ENCODE measurements at regions not wholly inside any gene's neighbourhood (a gene's known extent, or its start where the extent isn't known, plus 50 kb on each side); places are given as distances from the start of the nearest gene placed in this dataset.
"Not testable (repeated sequence)": the region's sequence is repeated elsewhere in the genome, so short reads cannot be mapped to it uniquely, and the experiment has no call there.

DNA sequence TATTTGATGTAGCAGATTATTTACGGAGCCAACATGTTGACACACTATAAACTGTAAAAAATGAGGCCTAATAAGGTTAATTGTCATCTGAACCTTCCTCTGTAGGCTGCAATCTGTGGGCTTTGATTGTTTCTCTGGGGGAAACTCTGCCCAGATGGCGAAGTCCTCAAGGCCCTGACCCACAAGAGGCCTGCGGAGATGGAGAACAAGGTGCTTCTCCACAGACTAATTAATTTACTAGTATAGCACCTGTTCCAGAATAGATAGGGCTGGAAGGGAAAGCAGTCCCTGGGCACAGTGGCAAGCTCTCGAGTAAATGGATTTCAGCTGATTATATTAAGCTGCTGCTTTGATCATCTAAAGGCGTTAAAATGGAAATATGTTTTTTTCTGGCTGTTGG lies 338.8 kb upstream of the DNAJC19 start:
- Histone ChIP-seq H3K9ac (ENCODE audit: low read length in 5 of 5) (no peak overlapping the region), H3K4me3 (ENCODE audit: low read depth in 1 of 5, low read length in 5 of 5) (no peak overlapping the region), H3K27ac (ENCODE audit: low read depth, low read length) (no peak overlapping the region), H3K36me3 (ENCODE audit: control insufficient read depth in 5 of 5, insufficient read depth in 5 of 5, low read length in 5 of 5) (no peaks in the 10 kb centered on the region), H3K27me3 (ENCODE audit: control insufficient read depth in 5 of 5, insufficient read depth in 4 of 5, low read length in 5 of 5) (no peaks in the 10 kb centered on the region), H3K4me1 (ENCODE audit: control insufficient read depth in 5 of 5, insufficient read depth in 5 of 5, low read length in 5 of 5) (no peaks in the 10 kb centered on the region), H3K9me3 (ENCODE audit: control insufficient read depth in 5 of 5, low read length in 5 of 5) (no peaks in the 10 kb centered on the region)

DNA sequence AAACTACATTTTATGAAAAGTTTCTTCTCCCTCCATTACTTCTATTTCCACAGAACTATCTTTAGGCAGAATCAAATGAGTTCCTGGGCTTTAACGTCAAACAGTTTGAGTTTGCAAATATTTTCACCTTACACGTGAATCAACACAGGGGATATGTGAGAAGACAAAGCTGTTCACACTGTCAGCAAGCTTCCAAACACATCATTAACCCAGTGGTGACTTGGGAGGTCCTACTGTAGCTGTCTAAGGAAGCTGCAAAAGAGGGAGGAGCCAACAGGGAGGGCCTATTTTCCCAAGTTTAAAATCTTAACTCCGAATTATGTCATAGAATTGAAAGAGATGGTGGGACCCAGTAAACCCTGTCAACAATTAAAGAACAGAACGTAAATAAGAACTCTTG lies 337.8 kb upstream of the DNAJC19 start:
- Histone ChIP-seq H3K4me3 (ENCODE audit: low read depth in 1 of 5, low read length in 5 of 5) (no peak overlapping the region), H3K27me3 (ENCODE audit: control insufficient read depth in 5 of 5, insufficient read depth in 4 of 5, low read length in 5 of 5) (no peaks in the 10 kb centered on the region), H3K27ac (ENCODE audit: low read depth, low read length) (no peak overlapping the region), H3K9me3 (ENCODE audit: control insufficient read depth in 5 of 5, low read length in 5 of 5) (no peaks in the 10 kb centered on the region), H3K36me3 (ENCODE audit: control insufficient read depth in 5 of 5, insufficient read depth in 5 of 5, low read length in 5 of 5) (no peaks in the 10 kb centered on the region), H3K4me1 (ENCODE audit: control insufficient read depth in 5 of 5, insufficient read depth in 5 of 5, low read length in 5 of 5) (no peaks in the 10 kb centered on the region), H3K9ac (ENCODE audit: low read length in 5 of 5) (no peak overlapping the region)

DNA sequence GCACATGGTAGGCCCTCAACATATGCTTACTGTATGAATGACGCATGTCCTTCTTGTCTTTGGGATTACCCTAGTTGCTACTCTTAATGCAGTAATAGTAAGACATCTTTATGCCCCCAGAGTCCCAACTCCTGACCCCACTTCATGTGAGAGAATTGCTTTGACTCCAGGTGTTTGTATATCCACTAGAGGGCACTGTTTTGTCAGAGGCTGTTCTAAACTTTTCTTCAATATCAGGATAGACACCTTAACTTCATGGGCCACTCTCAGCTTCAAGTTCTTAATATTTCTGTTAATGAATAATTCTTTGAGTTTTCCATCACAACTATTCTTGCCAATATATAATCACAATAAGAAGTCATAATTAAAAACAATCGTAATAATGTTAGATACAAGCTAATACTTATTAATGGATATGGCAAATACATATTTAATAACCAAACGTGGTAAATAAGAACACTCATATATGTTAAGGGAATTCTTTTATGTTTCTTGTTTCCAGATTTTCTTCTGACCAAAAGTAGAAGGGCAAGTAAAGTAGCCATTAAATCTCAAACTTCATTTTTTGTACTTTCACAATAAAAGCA lies 337.2 kb upstream of the DNAJC19 start:
- Histone ChIP-seq H3K4me3 (ENCODE audit: low read depth in 1 of 5, low read length in 5 of 5) (no peak overlapping the region), H3K27ac (ENCODE audit: low read depth, low read length) (no peak overlapping the region)

DNA sequence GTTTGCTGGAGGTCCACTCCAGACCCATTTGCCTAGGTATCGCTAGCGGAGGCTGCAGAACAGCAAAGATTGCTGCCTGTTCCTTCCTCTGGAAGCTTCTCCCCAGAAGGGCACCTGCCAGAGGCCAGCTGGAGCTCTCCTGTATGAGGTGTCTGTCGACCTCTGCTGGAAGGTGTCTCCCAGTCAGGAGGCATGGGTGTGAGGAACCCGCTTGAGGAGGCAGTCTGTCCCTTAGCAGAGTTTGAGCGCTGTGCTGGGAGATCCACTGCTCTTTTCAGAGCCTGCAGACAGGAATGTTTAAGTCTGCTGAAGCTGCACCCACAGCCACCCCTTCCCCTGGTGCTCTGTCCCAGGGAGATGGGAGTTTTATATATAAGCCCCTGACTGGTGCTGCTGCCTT lies 335.0 kb upstream of the DNAJC19 start:
- not testable (repeated sequence) for H3K27me3 ChIP-seq (ENCODE audit: control insufficient read depth in 5 of 5, insufficient read depth in 4 of 5, low read length in 5 of 5); H3K4me3 ChIP-seq (ENCODE audit: low read depth in 1 of 5, low read length in 5 of 5); H3K9me3 ChIP-seq (ENCODE audit: control insufficient read depth in 5 of 5, low read length in 5 of 5); H3K36me3 ChIP-seq (ENCODE audit: control insufficient read depth in 5 of 5, insufficient read depth in 5 of 5, low read length in 5 of 5); H3K9ac ChIP-seq (ENCODE audit: low read length in 5 of 5); H3K4me1 ChIP-seq (ENCODE audit: control insufficient read depth in 5 of 5, insufficient read depth in 5 of 5, low read length in 5 of 5); H3K27ac ChIP-seq (ENCODE audit: low read depth, low read length)

More for the DNA sequence above, 337.2 kb upstream of the DNAJC19 start:
- no peaks in the 10 kb centered on the region for H3K36me3 ChIP-seq (ENCODE audit: control insufficient read depth in 5 of 5, insufficient read depth in 5 of 5, low read length in 5 of 5)
- no peaks in the 10 kb centered on the region for H3K27me3 ChIP-seq (ENCODE audit: control insufficient read depth in 5 of 5, insufficient read depth in 4 of 5, low read length in 5 of 5)
- no peaks in the 10 kb centered on the region for H3K9me3 ChIP-seq (ENCODE audit: control insufficient read depth in 5 of 5, low read length in 5 of 5)
- no peaks in the 10 kb centered on the region for H3K4me1 ChIP-seq (ENCODE audit: control insufficient read depth in 5 of 5, insufficient read depth in 5 of 5, low read length in 5 of 5)
- H3K9ac ChIP-seq (ENCODE audit: low read length in 5 of 5): no peak overlapping the region

DNA sequence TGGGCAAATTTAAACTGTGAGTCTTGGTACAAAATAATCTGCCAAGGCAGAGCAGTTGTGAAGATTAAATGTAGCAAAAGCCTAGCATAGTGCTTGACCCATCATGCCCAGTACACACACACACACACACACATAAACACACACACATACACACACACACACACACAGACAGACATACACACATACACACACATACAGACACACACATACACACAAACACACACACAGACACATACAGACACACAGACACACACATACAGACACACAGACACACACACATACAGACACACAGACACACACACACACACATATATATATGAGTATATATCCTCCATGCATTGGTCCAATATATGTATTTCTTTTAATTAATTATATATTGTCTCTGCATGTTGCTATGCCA lies 328.8 kb upstream of the DNAJC19 start:
- H3K27me3 ChIP-seq (ENCODE audit: control insufficient read depth in 5 of 5, insufficient read depth in 4 of 5, low read length in 5 of 5): no peaks in the 10 kb centered on the region
- H3K4me1 ChIP-seq (ENCODE audit: control insufficient read depth in 5 of 5, insufficient read depth in 5 of 5, low read length in 5 of 5): no peaks in the 10 kb centered on the region
- no peak overlapping the region for H3K27ac ChIP-seq (ENCODE audit: low read depth, low read length)
- H3K36me3 ChIP-seq (ENCODE audit: control insufficient read depth in 5 of 5, insufficient read depth in 5 of 5, low read length in 5 of 5): no peaks in the 10 kb centered on the region
- H3K4me3 ChIP-seq (ENCODE audit: low read depth in 1 of 5, low read length in 5 of 5): no peak overlapping the region
- H3K9me3 ChIP-seq (ENCODE audit: control insufficient read depth in 5 of 5, low read length in 5 of 5): peaks cover 0 to 2% (median 0%) of the 10 kb centered on the region in 5 donors
- no peak overlapping the region for H3K9ac ChIP-seq (ENCODE audit: low read length in 5 of 5)

DNA sequence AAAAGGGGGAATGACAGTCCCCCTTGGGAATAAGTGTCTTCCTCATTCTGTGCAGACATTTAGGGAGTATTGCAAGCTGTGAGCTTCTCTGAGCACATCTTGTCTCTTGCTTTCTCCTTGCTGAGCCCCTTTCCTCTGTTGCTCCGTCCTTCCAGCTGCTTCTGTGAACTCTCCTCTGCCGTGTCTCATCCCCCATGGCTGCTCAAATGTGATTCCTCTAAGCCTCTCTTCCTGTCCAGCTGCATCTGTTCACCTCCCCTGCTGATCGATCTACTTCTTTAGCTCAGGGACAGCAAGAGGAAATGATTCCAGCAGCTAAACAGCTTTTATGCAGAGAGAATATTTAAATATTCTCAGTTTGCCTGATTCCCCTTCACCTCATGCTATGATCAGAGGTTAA lies 328.0 kb upstream of the DNAJC19 start:
- Histone ChIP-seq H3K4me1 (ENCODE audit: control insufficient read depth in 5 of 5, insufficient read depth in 5 of 5, low read length in 5 of 5) (no peaks in the 10 kb centered on the region), H3K9me3 (ENCODE audit: control insufficient read depth in 5 of 5, low read length in 5 of 5) (peaks cover 0 to 2% (median 0%) of the 10 kb centered on the region in 5 donors), H3K4me3 (ENCODE audit: low read depth in 1 of 5, low read length in 5 of 5) (no peak overlapping the region), H3K27me3 (ENCODE audit: control insufficient read depth in 5 of 5, insufficient read depth in 4 of 5, low read length in 5 of 5) (no peaks in the 10 kb centered on the region), H3K9ac (ENCODE audit: low read length in 5 of 5) (no peak overlapping the region), H3K27ac (ENCODE audit: low read depth, low read length) (no peak overlapping the region), H3K36me3 (ENCODE audit: control insufficient read depth in 5 of 5, insufficient read depth in 5 of 5, low read length in 5 of 5) (no peaks in the 10 kb centered on the region)

DNA sequence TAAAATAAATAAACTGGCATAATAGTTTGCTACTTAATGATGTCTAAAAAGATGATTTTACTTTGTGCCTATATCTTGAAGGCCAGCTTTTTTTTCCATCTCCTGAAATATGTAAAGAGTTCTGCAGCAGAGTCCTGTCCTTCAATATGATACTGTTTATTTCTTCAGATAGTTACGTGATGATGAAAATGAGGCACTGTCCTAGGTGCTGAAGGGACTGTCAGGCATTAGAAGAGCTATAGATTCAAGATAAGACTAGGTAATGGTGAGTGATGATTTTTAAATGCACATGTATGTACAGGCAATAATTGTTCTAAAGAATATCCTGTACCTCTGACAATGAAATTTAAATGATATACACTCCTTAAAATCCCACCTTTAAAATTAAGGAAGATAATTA lies 326.9 kb upstream of the DNAJC19 start:
- no peak overlapping the region for H3K9ac ChIP-seq (ENCODE audit: low read length in 5 of 5)
- H3K9me3 ChIP-seq (ENCODE audit: control insufficient read depth in 5 of 5, low read length in 5 of 5): peaks cover 0 to 2% (median 0%) of the 10 kb centered on the region in 5 donors
- H3K4me1 ChIP-seq (ENCODE audit: control insufficient read depth in 5 of 5, insufficient read depth in 5 of 5, low read length in 5 of 5): no peaks in the 10 kb centered on the region
- H3K27ac ChIP-seq (ENCODE audit: low read depth, low read length): no peak overlapping the region
- no peaks in the 10 kb centered on the region for H3K27me3 ChIP-seq (ENCODE audit: control insufficient read depth in 5 of 5, insufficient read depth in 4 of 5, low read length in 5 of 5)
- no peaks in the 10 kb centered on the region for H3K36me3 ChIP-seq (ENCODE audit: control insufficient read depth in 5 of 5, insufficient read depth in 5 of 5, low read length in 5 of 5)
- H3K4me3 ChIP-seq (ENCODE audit: low read depth in 1 of 5, low read length in 5 of 5): no peak overlapping the region

DNA sequence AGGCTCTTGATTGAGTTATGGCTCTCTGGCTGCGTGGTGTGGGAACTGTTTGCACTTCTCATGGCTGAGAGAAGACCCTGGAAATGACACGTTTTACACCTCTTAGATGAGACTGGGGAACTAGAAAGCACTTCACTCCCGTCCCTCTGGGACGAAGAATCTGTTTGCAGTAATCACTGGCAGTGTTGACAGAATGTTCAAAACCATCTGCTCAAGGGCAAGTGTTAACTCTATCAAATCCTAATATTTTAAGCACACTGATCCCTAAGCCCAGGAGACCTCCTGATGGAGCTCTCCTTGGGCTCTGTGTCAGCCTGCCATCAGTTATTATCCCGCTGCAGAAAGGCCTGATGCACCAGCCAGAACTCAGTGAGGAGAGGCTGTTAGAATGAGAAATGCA lies 323.8 kb upstream of the DNAJC19 start:
- Histone ChIP-seq H3K4me1 (ENCODE audit: control insufficient read depth in 5 of 5, insufficient read depth in 5 of 5, low read length in 5 of 5) (no peaks in the 10 kb centered on the region), H3K27me3 (ENCODE audit: control insufficient read depth in 5 of 5, insufficient read depth in 4 of 5, low read length in 5 of 5) (no peaks in the 10 kb centered on the region), H3K9me3 (ENCODE audit: control insufficient read depth in 5 of 5, low read length in 5 of 5) (peaks cover 0 to 2% (median 0%) of the 10 kb centered on the region in 5 donors), H3K36me3 (ENCODE audit: control insufficient read depth in 5 of 5, insufficient read depth in 5 of 5, low read length in 5 of 5) (no peaks in the 10 kb centered on the region), H3K4me3 (ENCODE audit: low read depth in 1 of 5, low read length in 5 of 5) (no peak overlapping the region), H3K27ac (ENCODE audit: low read depth, low read length) (no peak overlapping the region), H3K9ac (ENCODE audit: low read length in 5 of 5) (no peak overlapping the region)

DNA sequence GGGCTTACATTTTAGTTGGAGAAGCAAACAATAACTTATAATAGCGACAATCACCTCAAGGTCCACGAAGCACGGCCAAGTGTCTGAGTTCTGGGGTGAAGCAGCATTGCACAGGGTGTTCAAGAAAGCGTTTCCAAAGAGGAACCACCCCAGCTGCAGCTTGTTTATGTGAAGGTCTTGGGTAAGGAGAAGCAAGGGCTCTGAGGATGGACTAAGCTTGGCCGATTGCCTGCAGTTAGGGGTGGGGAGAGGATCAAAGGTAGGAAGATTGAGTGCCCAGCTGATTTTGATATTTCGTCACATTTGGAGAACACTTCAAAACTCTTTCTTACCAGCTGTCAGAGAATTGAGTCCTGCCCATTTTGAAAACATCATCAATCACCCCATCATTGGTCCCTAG lies 321.6 kb upstream of the DNAJC19 start:
- Histone ChIP-seq H3K4me3 (ENCODE audit: low read depth in 1 of 5, low read length in 5 of 5) (no peak overlapping the region), H3K27me3 (ENCODE audit: control insufficient read depth in 5 of 5, insufficient read depth in 4 of 5, low read length in 5 of 5) (no peaks in the 10 kb centered on the region), H3K4me1 (ENCODE audit: control insufficient read depth in 5 of 5, insufficient read depth in 5 of 5, low read length in 5 of 5) (no peaks in the 10 kb centered on the region), H3K27ac (ENCODE audit: low read depth, low read length) (no peak overlapping the region), H3K36me3 (ENCODE audit: control insufficient read depth in 5 of 5, insufficient read depth in 5 of 5, low read length in 5 of 5) (no peaks in the 10 kb centered on the region), H3K9ac (ENCODE audit: low read length in 5 of 5) (no peak overlapping the region), H3K9me3 (ENCODE audit: control insufficient read depth in 5 of 5, low read length in 5 of 5) (no peaks in the 10 kb centered on the region)

DNA sequence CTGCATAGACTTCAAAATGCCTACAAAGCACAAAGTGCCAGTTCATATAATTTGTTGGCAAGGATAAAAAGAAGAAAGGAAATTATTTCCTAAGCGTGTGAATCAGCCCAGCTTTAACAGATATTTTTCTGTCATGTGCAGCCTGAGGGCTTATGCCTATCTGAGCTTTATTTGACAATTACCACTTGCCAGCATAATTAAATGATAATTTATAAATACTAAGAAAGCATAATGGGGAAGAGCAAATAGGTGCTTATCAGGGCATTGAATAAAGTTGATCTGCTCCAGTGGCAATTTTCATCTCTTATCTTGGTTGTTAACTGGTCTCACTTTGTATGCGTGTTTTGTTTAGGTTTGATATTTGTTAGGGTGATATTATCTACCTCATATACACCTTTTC lies 313.4 kb upstream of the DNAJC19 start:
- H3K9ac ChIP-seq (ENCODE audit: low read length in 5 of 5): no peak overlapping the region
- no peaks in the 10 kb centered on the region for H3K36me3 ChIP-seq (ENCODE audit: control insufficient read depth in 5 of 5, insufficient read depth in 5 of 5, low read length in 5 of 5)
- H3K4me3 ChIP-seq (ENCODE audit: low read depth in 1 of 5, low read length in 5 of 5): no peak overlapping the region
- no peaks in the 10 kb centered on the region for H3K9me3 ChIP-seq (ENCODE audit: control insufficient read depth in 5 of 5, low read length in 5 of 5)
- H3K27ac ChIP-seq (ENCODE audit: low read depth, low read length): no peak overlapping the region
- H3K27me3 ChIP-seq (ENCODE audit: control insufficient read depth in 5 of 5, insufficient read depth in 4 of 5, low read length in 5 of 5): no peaks in the 10 kb centered on the region
- no peaks in the 10 kb centered on the region for H3K4me1 ChIP-seq (ENCODE audit: control insufficient read depth in 5 of 5, insufficient read depth in 5 of 5, low read length in 5 of 5)

DNA sequence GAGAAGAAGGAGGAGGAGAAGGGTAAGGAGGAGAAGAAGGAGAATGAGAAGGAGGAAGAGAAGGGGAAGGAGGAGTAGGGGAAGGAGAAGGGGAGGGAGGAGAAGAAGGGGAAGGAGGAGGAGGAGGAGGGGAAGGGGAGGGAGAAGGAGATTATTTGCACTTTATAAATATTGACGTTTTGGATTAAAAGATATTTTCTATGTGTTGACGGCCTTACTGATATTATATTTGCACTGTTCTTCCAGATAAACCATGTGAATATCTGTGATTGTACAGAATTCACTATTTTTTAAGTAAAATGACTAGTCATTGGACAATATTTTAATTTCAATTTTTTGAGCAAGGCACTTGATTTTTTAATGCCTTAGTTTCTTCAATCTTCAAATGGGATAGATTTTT lies 310.5 kb upstream of the DNAJC19 start:
- no peaks in the 10 kb centered on the region for H3K9me3 ChIP-seq (ENCODE audit: control insufficient read depth in 5 of 5, low read length in 5 of 5)
- H3K4me3 ChIP-seq (ENCODE audit: low read depth in 1 of 5, low read length in 5 of 5): no peak overlapping the region

More for the DNA sequence above, 310.5 kb upstream of the DNAJC19 start:
- Histone ChIP-seq H3K27ac (ENCODE audit: low read depth, low read length) (no peak overlapping the region), H3K36me3 (ENCODE audit: control insufficient read depth in 5 of 5, insufficient read depth in 5 of 5, low read length in 5 of 5) (no peaks in the 10 kb centered on the region), H3K9ac (ENCODE audit: low read length in 5 of 5) (no peak overlapping the region), H3K27me3 (ENCODE audit: control insufficient read depth in 5 of 5, insufficient read depth in 4 of 5, low read length in 5 of 5) (no peaks in the 10 kb centered on the region), H3K4me1 (ENCODE audit: control insufficient read depth in 5 of 5, insufficient read depth in 5 of 5, low read length in 5 of 5) (no peaks in the 10 kb centered on the region)
